ENCODE measurements at regions not wholly inside any gene's neighbourhood (a gene's known extent, or its start where the extent isn't known, plus 50 kb on each side); places are given as distances from the start of the nearest gene placed in this dataset.

DNA sequence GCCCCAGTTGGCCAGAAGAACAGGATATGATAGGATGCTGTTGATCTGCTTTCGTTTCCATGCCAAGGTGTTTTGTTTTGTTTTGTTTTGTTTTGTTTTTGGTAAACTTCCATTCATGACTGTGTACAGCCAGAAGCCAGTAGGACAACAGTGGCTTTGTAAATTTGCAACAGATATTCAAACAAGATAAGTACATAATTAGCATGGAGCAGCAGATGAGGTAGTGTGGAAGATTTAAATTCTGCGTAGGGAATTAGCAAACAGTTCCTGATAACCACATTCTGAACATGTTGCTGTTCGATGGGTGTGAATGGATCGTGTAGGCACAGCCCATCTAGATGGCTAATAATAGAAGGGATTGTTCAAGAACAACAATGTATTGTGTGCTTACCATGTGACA lies 1080.1 kb upstream of the RBFOX1 start:
- Mint-ChIP-seq H3K4me3 (ENCODE audit: low read depth, unreplicated experiment) (no peak overlapping the region), H3K36me3 (ENCODE audit: insufficient read depth, unreplicated experiment) (no peaks in the 10 kb centered on the region), H3K9me3 (ENCODE audit: low read depth, unreplicated experiment) (peaks cover 22% of the 10 kb centered on the region), H3K27me3 (ENCODE audit: unreplicated experiment) (no peaks in the 10 kb centered on the region), H3K27ac (ENCODE audit: unreplicated experiment) (no peak overlapping the region), H3K4me1 (ENCODE audit: low read depth, unreplicated experiment) (no peaks in the 10 kb centered on the region)
- DNase-seq: no peak
- TF ChIP-seq, protein P1, sequence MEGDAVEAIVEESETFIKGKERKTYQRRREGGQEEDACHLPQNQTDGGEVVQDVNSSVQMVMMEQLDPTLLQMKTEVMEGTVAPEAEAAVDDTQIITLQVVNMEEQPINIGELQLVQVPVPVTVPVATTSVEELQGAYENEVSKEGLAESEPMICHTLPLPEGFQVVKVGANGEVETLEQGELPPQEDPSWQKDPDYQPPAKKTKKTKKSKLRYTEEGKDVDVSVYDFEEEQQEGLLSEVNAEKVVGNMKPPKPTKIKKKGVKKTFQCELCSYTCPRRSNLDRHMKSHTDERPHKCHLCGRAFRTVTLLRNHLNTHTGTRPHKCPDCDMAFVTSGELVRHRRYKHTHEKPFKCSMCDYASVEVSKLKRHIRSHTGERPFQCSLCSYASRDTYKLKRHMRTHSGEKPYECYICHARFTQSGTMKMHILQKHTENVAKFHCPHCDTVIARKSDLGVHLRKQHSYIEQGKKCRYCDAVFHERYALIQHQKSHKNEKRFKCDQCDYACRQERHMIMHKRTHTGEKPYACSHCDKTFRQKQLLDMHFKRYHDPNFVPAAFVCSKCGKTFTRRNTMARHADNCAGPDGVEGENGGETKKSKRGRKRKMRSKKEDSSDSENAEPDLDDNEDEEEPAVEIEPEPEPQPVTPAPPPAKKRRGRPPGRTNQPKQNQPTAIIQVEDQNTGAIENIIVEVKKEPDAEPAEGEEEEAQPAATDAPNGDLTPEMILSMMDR (IDR thresholded peaks at IDR 0.05; ENCODE audit: unreplicated experiment): no peak
- intact Hi-C loops (cut with micrococcal nuclease; ENCODE audit: unreplicated experiment): loop anchor here (10.0 kb wide), 1 partner anchor 58 kb away; no protein-coding TSS in a partner anchor
- BruUV-seq (replicated peaks): no TSS peak
- CTCF ChIA-PET: no interaction called here

- no peaks in the 10 kb centered on the region for H3K36me3 Mint-ChIP-seq (ENCODE audit: insufficient read depth, unreplicated experiment)
- no peaks in the 10 kb centered on the region for H3K4me1 Mint-ChIP-seq (ENCODE audit: low read depth, unreplicated experiment)
- BruUV-seq (replicated peaks): no TSS peak
- H3K27ac Mint-ChIP-seq (ENCODE audit: unreplicated experiment): no peak overlapping the region
- CTCF ChIA-PET: no interaction called here
- peaks cover 24% of the 10 kb centered on the region for H3K9me3 Mint-ChIP-seq (ENCODE audit: low read depth, unreplicated experiment)
- intact Hi-C loops (cut with micrococcal nuclease; ENCODE audit: unreplicated experiment): loop anchor here (10.0 kb wide), 1 partner anchor 56 kb away; no protein-coding TSS in a partner anchor
- DNase-seq: no peak
- TF ChIP-seq, protein P1 (IDR thresholded peaks at IDR 0.05; ENCODE audit: unreplicated experiment): no peak
- no peaks in the 10 kb centered on the region for H3K27me3 Mint-ChIP-seq (ENCODE audit: unreplicated experiment)
- no peak overlapping the region for H3K4me3 Mint-ChIP-seq (ENCODE audit: low read depth, unreplicated experiment)
These were observed 1082.1 kb upstream of the RBFOX1 start for GRCh38 chr16:6250511-6250910.

DNA sequence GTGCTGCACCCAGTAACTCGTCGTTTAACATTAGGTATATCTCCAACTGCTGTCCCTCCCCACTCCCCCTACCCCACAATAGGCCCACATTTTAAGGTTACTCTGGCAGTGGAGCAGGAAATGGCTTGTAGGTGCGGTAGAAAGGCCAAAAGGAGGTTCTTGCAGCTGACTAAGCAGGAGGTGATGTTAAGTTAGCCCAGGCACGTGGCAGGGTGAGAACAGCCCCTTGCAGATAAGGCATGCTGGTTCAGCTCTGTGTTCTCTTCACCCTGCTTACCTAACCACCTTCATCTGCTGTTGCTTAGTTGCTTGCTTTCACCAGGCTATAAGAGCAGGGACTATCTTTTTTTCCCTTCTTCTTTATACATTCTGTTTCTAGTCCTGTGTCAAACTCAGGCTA lies 1082.8 kb upstream of the RBFOX1 start:
- no TSS peak for BruUV-seq (replicated peaks)
- H3K4me1 Mint-ChIP-seq (ENCODE audit: low read depth, unreplicated experiment): no peaks in the 10 kb centered on the region
- no peaks in the 10 kb centered on the region for H3K27me3 Mint-ChIP-seq (ENCODE audit: unreplicated experiment)
- CTCF ChIA-PET: no interaction called here
- no peaks in the 10 kb centered on the region for H3K36me3 Mint-ChIP-seq (ENCODE audit: insufficient read depth, unreplicated experiment)
- intact Hi-C loops (cut with micrococcal nuclease; ENCODE audit: unreplicated experiment): loop anchor here (10.0 kb wide), 1 partner anchor 55 kb away; no protein-coding TSS in a partner anchor
- no peak overlapping the region for H3K4me3 Mint-ChIP-seq (ENCODE audit: low read depth, unreplicated experiment)
- DNase-seq: no peak
- peaks cover 23% of the 10 kb centered on the region for H3K9me3 Mint-ChIP-seq (ENCODE audit: low read depth, unreplicated experiment)
- TF ChIP-seq, protein P1 (IDR thresholded peaks at IDR 0.05; ENCODE audit: unreplicated experiment): no peak
- H3K27ac Mint-ChIP-seq (ENCODE audit: unreplicated experiment): no peak overlapping the region

- CTCF ChIA-PET: no interaction called here
- no peak for DNase-seq
- TF ChIP-seq, protein P1 (IDR thresholded peaks at IDR 0.05; ENCODE audit: unreplicated experiment): no peak
- intact Hi-C loops (cut with micrococcal nuclease; ENCODE audit: unreplicated experiment): no loop called here
- Mint-ChIP-seq H3K27me3 (ENCODE audit: unreplicated experiment) (no peaks in the 10 kb centered on the region), H3K9me3 (ENCODE audit: low read depth, unreplicated experiment) (peaks cover 24% of the 10 kb centered on the region), H3K27ac (ENCODE audit: unreplicated experiment) (no peak overlapping the region), H3K36me3 (ENCODE audit: insufficient read depth, unreplicated experiment) (no peaks in the 10 kb centered on the region), H3K4me3 (ENCODE audit: low read depth, unreplicated experiment) (no peak overlapping the region), H3K4me1 (ENCODE audit: low read depth, unreplicated experiment) (no peaks in the 10 kb centered on the region)
- BruUV-seq (replicated peaks): no TSS peak
These were observed 1084.4 kb upstream of the RBFOX1 start for GRCh38 chr16:6248199-6248598.

All from Calu3 (cell line).